Fibroblast of villous mesenchyme (primary cell): ENCODE measurements at regions not wholly inside any gene's neighbourhood (a gene's known extent, or its start where the extent isn't known, plus 50 kb on each side); places are given as distances from the start of the nearest gene placed in this dataset.
"Not testable (repeated sequence)": the region's sequence is repeated elsewhere in the genome, so short reads cannot be mapped to it uniquely, and the experiment has no call there.

Source experiments
- DNase-seq: peaks from one replicate; pipeline ENCODE4 v3.0.0-alpha.2; 2010; ENCODE audit warnings: low read depth
- H3K4me3 ChIP-seq: 2 replicates; pipeline ENCODE4 v1.5.1; 2011; ENCODE audit warnings: low read depth, mild to moderate bottlenecking, low read length
- CTCF ChIP-seq: IDR thresholded peaks from 2 replicates; pipeline ENCODE4 v1.5.1; 2012; ENCODE audit warnings: low read depth, mild to moderate bottlenecking, low read length; ENCODE audit not compliant: insufficient read depth

- TF ChIP-seq CTCF, result no peak
- no peak for DNase-seq
- no peak overlapping the region for H3K4me3 ChIP-seq
These were observed 261.8 kb downstream of the MID1IP1 start for GRCh38 chrX:39063037-39063436.

GRCh38 chrX:39063702-39064101 is 262.4 kb downstream of the MID1IP1 start:
- DNase-seq, result no peak
- no peak for TF ChIP-seq CTCF
- H3K4me3 ChIP-seq, result no peak overlapping the region

- no peak for TF ChIP-seq CTCF
- no peak overlapping the region for H3K4me3 ChIP-seq
- no peak for DNase-seq
These were observed 264.0 kb downstream of the MID1IP1 start for GRCh38 chrX:39065051-39065871.

- TF ChIP-seq CTCF, result no peak
- DNase-seq, result no peak
- H3K4me3 ChIP-seq, result no peak overlapping the region
These were observed 266.6 kb downstream of the MID1IP1 start for GRCh38 chrX:39067866-39068265.

- not testable (repeated sequence) for H3K4me3 ChIP-seq, DNase-seq
These were observed 267.4 kb downstream of the MID1IP1 start for GRCh38 chrX:39068634-39069033.

- no peak for TF ChIP-seq CTCF
- no peak for DNase-seq
- no peak overlapping the region for H3K4me3 ChIP-seq
These were observed 268.8 kb downstream of the MID1IP1 start for GRCh38 chrX:39070009-39070408.

- no peak overlapping the region for H3K4me3 ChIP-seq
- DNase-seq, result no peak
- no peak for TF ChIP-seq CTCF
These were observed 271.9 kb downstream of the MID1IP1 start for GRCh38 chrX:39073131-39073530.
